ENCODE measurements at regions not wholly inside any gene's neighbourhood (a gene's known extent, or its start where the extent isn't known, plus 50 kb on each side); places are given as distances from the start of the nearest gene placed in this dataset.

DNA sequence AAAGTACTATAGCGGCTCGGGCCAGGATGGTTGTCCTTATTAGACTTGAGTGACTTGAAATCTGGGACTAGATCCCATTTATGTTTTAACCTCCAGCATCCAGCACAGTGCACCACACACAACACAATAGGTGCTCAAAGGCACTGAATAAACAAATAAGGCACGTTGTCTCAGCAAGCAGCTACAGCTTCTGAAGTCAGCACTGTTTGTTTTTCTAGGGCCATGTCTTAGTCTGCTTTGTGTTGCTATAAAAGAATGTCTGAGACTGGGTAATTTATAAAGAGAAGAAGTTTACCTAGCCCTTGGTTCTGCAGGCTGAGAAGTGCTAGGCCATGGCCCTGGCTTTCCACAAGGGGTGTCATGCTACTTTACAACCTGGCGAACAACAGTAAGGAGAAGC is 102.1 kb upstream of the LNX1 start:
- in situ Hi-C loops (cut with HindIII; ENCODE audit: low pct_unique_long_range_greater_than_20kb, low sequenced_read_pairs), result no loop called here
- no peaks in the 10 kb centered on the region for H3K4me1 ChIP-seq (ENCODE audit: control insufficient read depth, insufficient read depth, low read length)
- TF ChIP-seq SIN3A (IDR thresholded peaks at IDR 0.05; ENCODE audit: borderline replicate concordance, insufficient read depth, low read depth, low read length) (no peak), TCF7L2 (IDR thresholded peaks at IDR 0.05; ENCODE audit: low read depth, low read length) (no peak), POLR2AphosphoS5 (IDR thresholded peaks at IDR 0.05; ENCODE audit: low read depth, low read length) (no peak)
- TF ChIP-seq, protein P1, sequence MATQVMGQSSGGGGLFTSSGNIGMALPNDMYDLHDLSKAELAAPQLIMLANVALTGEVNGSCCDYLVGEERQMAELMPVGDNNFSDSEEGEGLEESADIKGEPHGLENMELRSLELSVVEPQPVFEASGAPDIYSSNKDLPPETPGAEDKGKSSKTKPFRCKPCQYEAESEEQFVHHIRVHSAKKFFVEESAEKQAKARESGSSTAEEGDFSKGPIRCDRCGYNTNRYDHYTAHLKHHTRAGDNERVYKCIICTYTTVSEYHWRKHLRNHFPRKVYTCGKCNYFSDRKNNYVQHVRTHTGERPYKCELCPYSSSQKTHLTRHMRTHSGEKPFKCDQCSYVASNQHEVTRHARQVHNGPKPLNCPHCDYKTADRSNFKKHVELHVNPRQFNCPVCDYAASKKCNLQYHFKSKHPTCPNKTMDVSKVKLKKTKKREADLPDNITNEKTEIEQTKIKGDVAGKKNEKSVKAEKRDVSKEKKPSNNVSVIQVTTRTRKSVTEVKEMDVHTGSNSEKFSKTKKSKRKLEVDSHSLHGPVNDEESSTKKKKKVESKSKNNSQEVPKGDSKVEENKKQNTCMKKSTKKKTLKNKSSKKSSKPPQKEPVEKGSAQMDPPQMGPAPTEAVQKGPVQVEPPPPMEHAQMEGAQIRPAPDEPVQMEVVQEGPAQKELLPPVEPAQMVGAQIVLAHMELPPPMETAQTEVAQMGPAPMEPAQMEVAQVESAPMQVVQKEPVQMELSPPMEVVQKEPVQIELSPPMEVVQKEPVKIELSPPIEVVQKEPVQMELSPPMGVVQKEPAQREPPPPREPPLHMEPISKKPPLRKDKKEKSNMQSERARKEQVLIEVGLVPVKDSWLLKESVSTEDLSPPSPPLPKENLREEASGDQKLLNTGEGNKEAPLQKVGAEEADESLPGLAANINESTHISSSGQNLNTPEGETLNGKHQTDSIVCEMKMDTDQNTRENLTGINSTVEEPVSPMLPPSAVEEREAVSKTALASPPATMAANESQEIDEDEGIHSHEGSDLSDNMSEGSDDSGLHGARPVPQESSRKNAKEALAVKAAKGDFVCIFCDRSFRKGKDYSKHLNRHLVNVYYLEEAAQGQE (IDR thresholded peaks at IDR 0.05; ENCODE audit: insufficient read depth in 1 of 2, low read depth in 2 of 2, low read length in 1 of 2), result no peak
- TF ChIP-seq, protein P2, sequence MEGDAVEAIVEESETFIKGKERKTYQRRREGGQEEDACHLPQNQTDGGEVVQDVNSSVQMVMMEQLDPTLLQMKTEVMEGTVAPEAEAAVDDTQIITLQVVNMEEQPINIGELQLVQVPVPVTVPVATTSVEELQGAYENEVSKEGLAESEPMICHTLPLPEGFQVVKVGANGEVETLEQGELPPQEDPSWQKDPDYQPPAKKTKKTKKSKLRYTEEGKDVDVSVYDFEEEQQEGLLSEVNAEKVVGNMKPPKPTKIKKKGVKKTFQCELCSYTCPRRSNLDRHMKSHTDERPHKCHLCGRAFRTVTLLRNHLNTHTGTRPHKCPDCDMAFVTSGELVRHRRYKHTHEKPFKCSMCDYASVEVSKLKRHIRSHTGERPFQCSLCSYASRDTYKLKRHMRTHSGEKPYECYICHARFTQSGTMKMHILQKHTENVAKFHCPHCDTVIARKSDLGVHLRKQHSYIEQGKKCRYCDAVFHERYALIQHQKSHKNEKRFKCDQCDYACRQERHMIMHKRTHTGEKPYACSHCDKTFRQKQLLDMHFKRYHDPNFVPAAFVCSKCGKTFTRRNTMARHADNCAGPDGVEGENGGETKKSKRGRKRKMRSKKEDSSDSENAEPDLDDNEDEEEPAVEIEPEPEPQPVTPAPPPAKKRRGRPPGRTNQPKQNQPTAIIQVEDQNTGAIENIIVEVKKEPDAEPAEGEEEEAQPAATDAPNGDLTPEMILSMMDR (IDR thresholded peaks at IDR 0.05), result no peak
- no peak overlapping the region for H3K4me3 ChIP-seq (ENCODE audit: low read depth in 2 of 2, low read length in 2 of 2)
- intact Hi-C loops (cut with micrococcal nuclease; ENCODE audit: unreplicated experiment), result no loop called here
- no peak overlapping the region for H3K27ac ChIP-seq (ENCODE audit: low read length)
- ChIA-PET POLR2A (no interaction called here), CTCF (no interaction called here)
- no TSS peak for BruUV-seq (replicated peaks)
- no peaks in the 10 kb centered on the region for H3K36me3 ChIP-seq (ENCODE audit: control insufficient read depth, insufficient read depth, low read length)
- DNase-seq (ENCODE audit: low read depth, low spot score) (no peak), ATAC-seq (no peak)
- no peaks in the 10 kb centered on the region for H3K27me3 ChIP-seq (ENCODE audit: control insufficient read depth, insufficient read depth, low read length)
- no peaks in the 10 kb centered on the region for H3K9me3 ChIP-seq (ENCODE audit: control insufficient read depth, insufficient read depth, low read depth, low read length)

DNA sequence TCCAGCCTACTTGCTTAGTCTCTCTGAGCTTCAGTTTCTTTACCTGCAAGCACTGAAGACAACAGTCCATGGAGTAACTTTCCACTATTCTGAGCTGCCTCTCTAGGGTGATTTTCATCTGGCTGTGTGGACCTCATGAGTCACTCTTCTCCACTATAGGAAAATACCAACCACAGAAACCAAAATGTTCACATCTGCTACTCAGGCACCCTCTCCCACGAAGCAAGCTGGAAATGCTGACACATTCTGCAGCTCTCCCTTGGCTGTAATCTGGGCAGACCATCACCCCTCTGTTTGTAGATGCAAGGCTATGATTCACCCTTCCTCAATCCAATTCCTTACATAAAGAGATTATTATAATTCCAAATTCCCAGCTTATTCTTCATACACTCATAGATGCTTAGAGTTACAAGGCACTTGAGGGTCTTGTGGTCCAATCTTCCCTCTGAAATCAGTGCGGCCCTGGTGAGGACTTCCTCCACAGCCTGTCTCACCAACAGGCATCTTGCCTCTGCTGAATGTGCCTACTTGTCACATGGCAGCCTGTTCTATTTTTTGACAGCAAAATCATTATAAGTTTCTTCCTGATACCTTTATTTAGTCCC is 97.0 kb upstream of the LNX1 start:
- POLR2A ChIA-PET, result interaction anchor here (0.6 kb wide), 1 partner anchor 940 kb away, joined by 6 read pairs; no protein-coding TSS in a partner anchor
- H3K36me3 ChIP-seq (ENCODE audit: control insufficient read depth, insufficient read depth, low read length), result no peaks in the 10 kb centered on the region
- in situ Hi-C loops (cut with HindIII; ENCODE audit: low pct_unique_long_range_greater_than_20kb, low sequenced_read_pairs), result no loop called here
- ATAC-seq (no peak; the same call in 1 of the 2 replicates), DNase-seq (ENCODE audit: low read depth, low spot score) (no peak)
- no peaks in the 10 kb centered on the region for H3K27me3 ChIP-seq (ENCODE audit: control insufficient read depth, insufficient read depth, low read length)
- no TSS peak for BruUV-seq (replicated peaks)
- intact Hi-C loops (cut with micrococcal nuclease; ENCODE audit: unreplicated experiment), result no loop called here
- no peak overlapping the region for H3K4me3 ChIP-seq (ENCODE audit: low read depth in 2 of 2, low read length in 2 of 2)
- TF ChIP-seq, protein P1 (IDR thresholded peaks at IDR 0.05; ENCODE audit: insufficient read depth in 1 of 2, low read depth in 2 of 2, low read length in 1 of 2), result no peak
- no peak for TF ChIP-seq TCF7L2 (IDR thresholded peaks at IDR 0.05; ENCODE audit: low read depth, low read length)
- no peak for TF ChIP-seq POLR2AphosphoS5 (IDR thresholded peaks at IDR 0.05; ENCODE audit: low read depth, low read length)
- no peak for TF ChIP-seq SIN3A (IDR thresholded peaks at IDR 0.05; ENCODE audit: borderline replicate concordance, insufficient read depth, low read depth, low read length)
- TF ChIP-seq, protein P2 (IDR thresholded peaks at IDR 0.05), result no peak
- H3K4me1 ChIP-seq (ENCODE audit: control insufficient read depth, insufficient read depth, low read length), result no peaks in the 10 kb centered on the region
- H3K27ac ChIP-seq (ENCODE audit: low read length), result no peak overlapping the region
- CTCF ChIA-PET, result no interaction called here
- H3K9me3 ChIP-seq (ENCODE audit: control insufficient read depth, insufficient read depth, low read depth, low read length), result no peaks in the 10 kb centered on the region

Data from Panc1 (cell line).